Forelimb muscle (tissue), 1 donor: ENCODE measurements at regions not wholly inside any gene's neighbourhood (a gene's known extent, or its start where the extent isn't known, plus 50 kb on each side); places are given as distances from the start of the nearest gene placed in this dataset.

Source experiments
- DNase-seq: peaks from one replicate; pipeline ENCODE4 v3.0.0-alpha.2; 2013; ENCODE audit warnings: low read depth

DNA sequence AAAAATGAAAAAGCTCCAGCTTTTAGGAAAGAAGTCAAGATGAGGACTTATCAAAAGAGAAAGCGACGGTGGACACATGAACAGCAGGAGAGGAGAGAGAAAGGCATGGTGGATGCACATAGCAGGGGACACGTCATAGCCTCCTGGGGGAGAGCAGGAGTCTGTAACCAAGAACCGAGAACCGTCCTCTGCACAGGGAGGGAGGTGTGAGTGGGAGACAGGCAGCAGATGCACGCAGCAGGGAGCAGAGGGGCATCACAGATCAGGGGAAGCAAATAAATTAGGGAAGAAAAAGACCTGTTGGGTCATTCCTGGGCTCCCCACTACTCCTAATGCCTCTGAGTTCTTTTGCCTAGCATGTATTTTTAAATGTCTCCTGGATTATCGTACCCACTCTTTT, 138.1 kb upstream of the RMST start:
- no peak for DNase-seq

DNA sequence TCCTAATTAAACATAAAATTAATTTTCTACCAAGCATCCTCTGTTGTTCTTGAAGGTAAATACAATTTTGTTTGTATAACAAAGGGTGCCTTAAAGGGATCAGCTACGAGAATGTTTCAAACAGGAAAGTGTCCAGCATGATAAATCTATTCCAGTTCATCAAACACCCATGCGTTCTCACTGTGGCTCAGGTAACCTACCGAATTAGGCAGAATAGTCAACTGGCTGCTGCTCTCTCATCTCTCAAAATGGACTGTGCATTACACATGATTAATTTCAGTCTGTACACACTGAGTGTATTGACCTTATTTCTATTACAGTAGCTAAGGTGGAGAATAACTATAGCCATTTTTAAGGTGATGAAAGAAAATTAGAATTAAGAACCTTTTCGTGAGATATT, 127.5 kb upstream of the RMST start:
- no peak for DNase-seq

DNA sequence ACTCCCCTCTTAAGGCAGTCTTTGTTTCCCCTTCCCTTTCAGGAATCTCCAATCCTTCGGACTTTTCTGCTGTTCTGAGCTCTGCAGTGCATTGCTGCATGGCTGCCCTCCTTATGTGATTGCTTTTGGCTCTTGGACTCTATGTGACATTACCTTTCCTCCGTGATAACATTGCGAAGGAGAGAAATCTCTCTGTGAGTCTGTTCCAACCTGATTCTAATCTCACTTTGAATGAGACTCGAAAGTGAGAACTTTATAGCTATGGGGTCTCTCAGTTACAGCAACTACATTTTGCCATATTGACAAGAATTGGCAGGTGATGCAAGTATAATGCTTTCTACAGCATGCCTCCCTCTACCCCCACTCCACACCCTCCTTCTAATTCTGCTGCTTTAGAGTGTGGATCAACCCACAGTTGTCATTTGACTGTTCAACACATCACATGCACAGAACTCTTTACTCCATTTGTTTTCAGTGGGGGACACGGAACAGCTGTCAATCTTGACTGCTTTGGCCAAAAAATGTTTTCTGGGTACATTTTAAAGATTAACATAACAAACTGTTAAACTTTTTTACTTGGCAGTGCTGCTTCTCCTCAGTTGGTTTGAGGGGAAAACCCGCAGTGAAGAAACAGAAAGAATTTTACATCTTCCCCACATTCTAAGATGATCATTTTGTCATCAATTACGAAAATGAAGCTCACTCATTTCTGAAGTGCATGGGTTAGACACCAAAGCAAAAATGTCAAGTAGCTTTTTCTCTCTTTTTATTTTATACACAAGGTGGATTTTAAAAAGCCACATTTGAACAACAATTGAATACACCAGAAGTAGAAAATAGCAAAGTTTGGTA, 125.5 kb upstream of the RMST start:
- DNase-seq = no peak

DNA sequence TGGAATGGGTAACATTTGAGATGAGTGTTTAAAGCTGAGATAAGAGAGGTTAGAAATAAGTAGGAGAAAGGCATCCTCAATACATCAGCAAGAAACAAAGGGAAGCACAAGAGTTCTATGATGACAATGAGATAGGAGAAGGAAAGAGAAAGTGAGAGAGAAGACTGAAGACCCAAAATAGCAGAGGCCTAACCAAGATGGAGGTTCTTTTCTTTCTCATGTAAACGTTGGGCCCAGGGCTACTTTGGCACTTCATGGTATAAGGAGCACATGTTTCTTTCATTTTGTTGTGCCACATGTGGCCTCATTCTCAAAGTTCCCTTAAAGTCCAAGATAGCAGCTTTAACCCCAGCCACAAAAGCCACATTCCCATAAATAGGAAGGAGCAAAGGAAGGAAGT, 120.5 kb upstream of the RMST start:
- no peak for DNase-seq

- DNase-seq = no peak
Observed at GRCh38 chr12:97347956-97348355, 114.6 kb upstream of the RMST start.

DNA sequence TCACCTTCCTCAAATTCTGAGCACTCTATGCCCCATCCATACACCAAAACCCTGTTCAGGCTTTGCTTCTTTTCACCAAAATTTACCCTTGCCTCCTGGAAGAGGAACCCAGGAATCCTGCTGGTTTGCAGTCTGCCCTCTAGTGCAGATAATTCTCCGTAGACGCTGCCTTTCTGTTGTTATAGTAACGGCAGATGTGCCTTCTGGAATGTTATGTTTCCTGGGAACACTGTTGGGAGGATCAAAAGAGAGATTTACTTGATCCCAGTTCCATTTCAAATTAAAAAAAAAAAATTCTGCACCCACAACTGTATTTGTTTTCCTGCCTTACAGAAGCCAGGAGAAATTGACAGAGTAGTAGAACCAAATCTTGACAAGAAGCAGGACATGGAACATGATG, 104.2 kb upstream of the RMST start:
- no peak for DNase-seq

DNA sequence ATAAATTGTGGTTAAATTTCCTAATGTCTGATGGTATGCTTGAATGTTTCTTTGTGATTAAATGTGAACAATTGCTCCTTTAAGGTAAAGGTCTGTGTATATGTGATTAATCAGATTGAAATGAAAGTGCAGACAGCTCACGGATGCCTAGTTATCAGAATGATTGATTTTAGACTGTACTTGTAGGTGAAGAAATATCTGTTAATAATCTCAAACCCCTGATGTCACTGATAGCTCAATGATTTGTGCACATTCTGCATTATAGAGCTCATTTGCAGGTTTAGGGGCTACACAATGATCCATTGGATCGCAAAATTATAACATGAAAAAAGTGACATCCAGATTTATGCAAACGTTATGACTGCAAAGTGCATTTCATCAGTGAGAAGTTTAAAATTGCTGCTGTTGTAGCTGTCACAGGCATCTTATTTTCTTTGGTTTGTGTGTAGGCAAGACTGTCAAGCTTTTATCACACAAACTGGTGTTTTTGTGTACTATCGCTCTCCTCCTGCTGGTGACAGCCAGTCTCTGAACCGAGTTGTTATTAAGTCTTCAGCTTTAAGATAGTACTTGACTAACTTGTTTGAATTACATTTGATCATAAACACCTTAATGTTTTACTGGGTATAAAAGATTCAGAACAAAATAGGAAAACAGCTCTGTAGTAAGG, 103.4 kb upstream of the RMST start:
- no peak for DNase-seq

DNA sequence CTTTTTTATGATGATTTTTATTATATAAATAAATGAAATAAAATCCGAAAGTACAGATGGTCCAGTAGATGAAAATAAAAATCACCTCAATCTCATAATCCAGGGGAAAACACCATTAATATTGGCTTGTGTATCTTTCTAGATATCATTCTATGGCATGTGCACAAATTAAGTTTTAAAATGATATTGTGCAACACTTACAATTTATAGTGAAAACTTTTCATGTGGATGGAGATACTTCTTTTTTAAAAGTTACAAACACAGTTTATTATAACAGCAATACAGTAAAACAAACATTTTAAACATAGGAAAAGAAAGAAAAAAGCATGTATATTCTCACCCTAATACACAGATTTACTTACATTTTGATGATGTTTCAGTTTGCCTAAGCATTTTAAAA, 98.9 kb upstream of the RMST start:
- no peak for DNase-seq

- DNase-seq = no peak
Observed at GRCh38 chr12:97368462-97369163, 94.0 kb upstream of the RMST start.

GRCh38 chr12:97375310-97375709, 87.3 kb upstream of the RMST start:
- DNase-seq = no peak

- no peak for DNase-seq
Observed at GRCh38 chr12:97380440-97380839, 82.2 kb upstream of the RMST start.

DNA sequence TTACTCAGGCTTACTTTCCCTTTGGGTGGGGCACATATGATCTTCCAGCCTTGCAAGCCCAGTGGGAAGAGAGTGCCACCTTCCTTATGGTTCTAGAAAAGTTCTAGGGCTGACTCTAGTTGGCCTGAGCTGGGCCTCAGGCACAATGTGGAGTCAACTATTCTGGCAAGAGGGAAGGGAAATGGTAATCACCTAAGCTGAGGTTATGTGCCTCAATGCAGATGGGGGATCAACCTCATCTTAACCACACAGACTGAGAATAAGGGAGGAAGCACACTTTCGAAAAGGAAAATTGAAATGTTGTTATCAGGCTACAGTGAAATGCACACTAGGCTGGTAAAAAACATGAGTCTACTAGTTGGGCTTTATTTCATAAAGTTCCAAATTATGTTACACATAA, 77.5 kb upstream of the RMST start:
- no peak for DNase-seq

- no peak for DNase-seq
Observed at GRCh38 chr12:97386133-97386581, 76.4 kb upstream of the RMST start.

DNA sequence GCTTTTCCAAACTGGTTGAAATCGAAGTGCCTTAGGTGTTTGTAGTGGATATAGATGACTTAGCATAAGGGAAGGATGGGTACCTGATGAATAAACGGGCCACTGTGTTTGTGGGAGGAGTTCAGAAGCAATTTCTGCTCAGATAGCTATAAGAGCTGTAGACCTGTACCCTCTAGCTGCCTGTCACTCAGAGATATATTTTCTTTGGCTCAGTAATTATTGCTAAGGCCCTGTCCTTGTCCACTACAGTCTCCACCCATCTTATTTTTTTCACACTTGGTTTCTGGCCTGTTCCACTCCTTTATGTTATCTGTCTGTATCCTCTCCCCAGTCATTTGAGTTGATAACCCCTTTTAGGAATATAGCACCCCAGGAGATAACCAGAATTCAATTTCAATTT, 74.8 kb upstream of the RMST start:
- DNase-seq = no peak

DNA sequence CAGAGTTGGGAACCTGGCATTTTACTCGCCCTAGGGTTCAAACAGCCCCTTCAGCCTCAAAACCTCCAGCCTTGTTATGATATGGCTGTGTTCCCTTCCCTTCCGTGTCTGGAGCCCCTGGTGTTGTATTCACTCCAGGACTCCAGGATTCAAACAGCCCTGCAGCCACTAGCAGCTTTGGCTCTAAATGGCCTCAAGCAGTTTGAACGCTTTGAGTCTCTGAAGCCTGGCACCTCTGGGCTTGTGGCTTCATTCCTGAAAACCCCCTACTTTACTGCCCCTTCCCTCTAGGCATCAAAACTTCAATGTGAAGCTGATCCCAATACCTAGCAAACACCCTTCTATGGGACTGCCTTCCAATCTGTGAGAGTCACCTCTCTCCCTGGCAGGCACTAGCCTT, 67.9 kb upstream of the RMST start:
- no peak for DNase-seq

DNA sequence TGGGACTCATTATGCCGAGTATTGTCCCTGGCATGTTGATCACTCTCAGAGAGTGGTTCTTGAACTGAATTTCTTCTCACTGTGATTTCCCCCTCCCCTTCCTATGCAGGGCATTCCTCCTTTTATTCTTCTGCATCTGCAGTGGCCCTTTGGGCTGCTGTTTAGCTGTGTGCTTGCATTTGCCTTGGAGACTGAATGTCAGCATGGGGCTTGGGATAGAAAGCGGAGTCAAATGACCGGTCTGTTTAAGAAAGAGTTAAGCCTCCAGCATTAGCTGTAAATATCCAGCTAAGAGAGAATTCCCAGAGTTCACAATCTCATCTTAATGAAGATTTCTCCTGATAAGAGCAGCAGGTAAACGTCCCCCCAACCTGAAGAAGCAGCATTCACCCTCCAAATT, 65.6 kb upstream of the RMST start:
- DNase-seq = no peak

- no peak for DNase-seq
Observed at GRCh38 chr12:97398704-97399103, 63.9 kb upstream of the RMST start.

DNA sequence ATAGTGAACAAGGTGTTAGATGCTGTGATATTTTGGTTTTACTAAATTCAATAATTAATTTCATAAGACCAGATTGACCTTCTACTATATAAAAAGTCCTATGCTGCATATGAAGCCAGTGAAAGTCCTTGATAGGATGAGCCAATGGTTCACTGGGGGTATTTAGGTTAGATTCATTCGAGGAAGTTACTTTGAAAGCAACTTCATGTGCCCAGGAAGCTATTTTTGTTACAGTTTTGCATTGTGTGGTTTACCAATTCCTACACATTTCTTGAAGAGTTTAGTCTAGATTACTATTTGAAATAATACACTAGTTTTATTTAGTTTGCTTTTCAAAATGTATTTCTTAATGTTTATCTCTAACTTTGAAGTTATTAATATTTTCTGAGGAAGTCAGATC, 58.5 kb upstream of the RMST start:
- DNase-seq = no peak

GRCh38 chr12:97404543-97404942, 58.1 kb upstream of the RMST start:
- DNase-seq = peak; percentile 2

DNA sequence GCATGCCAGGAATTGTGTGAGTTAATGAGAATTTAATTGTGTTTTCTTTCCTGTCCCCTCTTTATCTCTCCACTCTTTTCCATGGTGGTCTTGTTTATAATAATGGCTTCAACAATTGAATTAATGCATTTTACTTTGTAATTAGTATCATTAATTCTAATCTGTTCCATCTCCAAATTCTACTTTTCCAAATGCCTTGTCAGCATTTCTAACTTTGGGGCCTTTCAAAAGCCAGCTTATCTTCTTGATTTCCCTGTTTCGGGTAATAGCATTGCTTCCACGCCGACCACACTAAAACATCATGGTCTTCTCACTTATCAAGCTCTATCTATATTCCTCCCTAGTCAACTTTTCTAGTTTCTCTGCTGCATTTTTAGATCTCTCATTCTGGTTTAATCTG, 54.2 kb upstream of the RMST start:
- no peak for DNase-seq

DNA sequence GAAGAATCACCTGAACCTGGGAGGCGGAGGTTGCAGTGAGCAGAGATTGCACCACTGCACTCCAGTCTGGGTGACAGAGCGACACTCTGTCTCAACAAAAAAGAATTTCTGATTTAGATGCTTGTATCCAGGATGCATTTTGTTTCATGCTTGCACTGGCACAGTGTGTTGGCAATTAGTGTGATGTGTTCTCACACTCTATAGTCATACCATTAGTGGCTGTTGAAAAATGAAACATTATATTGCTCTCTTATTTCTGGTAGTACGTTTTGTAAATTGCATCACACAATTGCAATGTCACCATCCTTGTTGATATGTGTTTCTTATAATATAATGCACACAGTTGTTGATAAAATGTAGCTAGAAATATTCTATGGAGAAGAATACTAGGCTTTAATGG, 51.3 kb upstream of the RMST start:
- DNase-seq = no peak
